OCI-LY3 (cell line): ENCODE measurements at regions not wholly inside any gene's neighbourhood (a gene's known extent, or its start where the extent isn't known, plus 50 kb on each side); places are given as distances from the start of the nearest gene placed in this dataset.

Experiments
- CTCF ChIP-seq: fragments of 200-600, 300-600 bp; sonication (generic); IDR thresholded peaks from 2 replicates; pipeline ENCODE4 v1.5.1; 2014; ENCODE audit warnings: antibody characterized with exemption, low read length, low read depth
- EZH2phosphoT487 ChIP-seq: fragments of 200-600 bp; shearing (Covaris generic); IDR thresholded peaks from 2 replicates; pipeline ENCODE4 v1.6.1; 2018; ENCODE audit warnings: antibody characterized with exemption, mixed run types, low read depth

DNA sequence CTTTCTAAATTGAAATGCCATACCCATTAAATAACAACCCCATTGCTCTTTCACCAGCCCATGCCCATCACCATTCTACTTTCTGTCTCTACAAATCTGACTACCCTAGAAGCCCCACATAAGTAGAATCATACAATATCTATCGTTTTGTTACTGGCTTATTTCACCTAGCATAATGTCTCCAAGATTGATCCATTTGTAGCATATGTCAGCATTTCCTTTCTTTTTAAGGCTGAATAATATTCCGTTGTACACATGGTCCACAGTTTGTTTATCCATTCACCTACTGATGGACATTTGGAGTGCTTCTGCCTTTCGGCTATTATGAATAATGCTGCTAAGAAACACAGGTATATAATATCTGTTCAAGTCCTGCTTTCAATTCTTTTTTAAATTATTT is 393.1 kb upstream of the SOX9 start:
- TF ChIP-seq CTCF (no peak), EZH2phosphoT487 (no peak)
